DMS114 treated with DMSO at 0.1 percent for 48 hours (cell line): ENCODE measurements at regions not wholly inside any gene's neighbourhood (a gene's known extent, or its start where the extent isn't known, plus 50 kb on each side); places are given as distances from the start of the nearest gene placed in this dataset.

ENCODE experiments used
- DNase-seq: peaks from one replicate; lab custom pipeline; 2025; ENCODE audit not compliant: unreplicated experiment; lab: John Stamatoyannopoulos, UW

DNA sequence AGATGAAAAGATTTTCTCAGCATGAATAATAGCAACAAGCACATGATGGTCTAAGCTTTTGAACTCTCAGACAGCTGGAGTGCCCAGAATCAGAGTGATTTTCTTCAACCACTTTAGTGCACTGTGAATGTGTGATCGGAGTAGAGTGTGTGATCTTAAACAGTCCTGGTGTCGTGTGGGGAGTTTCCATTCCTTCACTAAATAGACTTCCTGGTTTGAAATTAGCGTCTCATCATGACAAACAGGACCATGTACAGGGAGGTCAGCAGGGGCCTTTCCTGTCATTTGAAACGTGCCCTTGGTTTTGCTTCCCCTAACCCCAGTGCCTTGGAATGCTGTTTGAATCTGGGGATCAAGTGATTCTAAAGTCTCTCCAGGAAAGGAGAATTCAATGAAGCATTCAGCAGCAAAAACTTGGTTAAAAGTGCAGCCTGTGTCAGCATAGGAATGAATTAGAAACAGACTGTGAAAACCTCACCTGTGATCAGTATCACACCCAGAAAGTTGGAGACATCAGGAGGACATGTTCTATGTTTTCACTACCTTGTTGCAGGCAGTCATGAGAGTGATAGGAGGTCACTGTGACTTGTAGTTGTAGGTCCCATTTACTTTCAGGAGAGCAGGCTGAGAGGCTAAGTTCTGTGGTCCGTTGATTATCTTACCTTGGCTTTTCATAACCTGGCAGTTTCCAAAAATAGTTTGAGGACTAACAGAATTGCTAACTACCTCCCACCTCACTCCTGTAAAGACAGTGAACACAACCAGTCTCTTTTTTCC lies 400.3 kb downstream of the MTX2 start:
- no peak for DNase-seq

DNA sequence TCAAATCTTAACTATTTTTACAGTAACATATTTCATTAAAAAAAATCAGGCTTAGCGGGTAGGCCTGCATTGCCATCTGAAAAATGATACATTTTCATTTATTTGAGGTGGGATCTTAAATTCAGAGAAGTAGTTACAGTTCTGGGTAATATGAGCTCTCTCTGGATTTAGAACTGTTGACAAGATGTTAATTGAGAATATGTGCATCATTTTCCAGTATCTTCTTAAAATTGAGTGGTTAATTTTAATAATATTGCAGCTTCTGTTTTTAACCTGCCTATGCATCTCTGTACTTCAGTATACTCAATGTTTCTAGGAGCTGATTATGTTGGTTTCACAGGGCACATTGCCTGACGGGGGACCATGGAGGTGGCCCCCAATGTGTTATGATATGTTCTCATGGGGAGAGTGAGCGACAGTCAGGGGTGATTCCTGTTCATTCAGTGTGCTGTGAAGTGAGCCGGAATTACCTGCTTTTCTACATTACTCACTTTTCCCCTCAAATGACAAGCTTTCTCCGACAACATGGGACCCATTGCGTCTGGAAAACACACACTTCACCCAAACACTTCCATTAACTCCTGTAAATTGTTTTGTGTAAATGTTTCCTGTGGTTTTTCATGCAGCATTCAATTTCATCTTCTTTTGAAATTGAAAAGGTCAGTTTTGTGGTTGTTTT lies 406.2 kb downstream of the MTX2 start:
- no peak for DNase-seq

GRCh38 chr2:176677746-176678265 lies 408.6 kb downstream of the MTX2 start:
- no peak for DNase-seq

GRCh38 chr2:176678571-176678970 lies 409.3 kb downstream of the MTX2 start:
- DNase-seq: no peak

- DNase-seq: no peak
Observed at GRCh38 chr2:176679061-176679669, 409.9 kb downstream of the MTX2 start.

DNA sequence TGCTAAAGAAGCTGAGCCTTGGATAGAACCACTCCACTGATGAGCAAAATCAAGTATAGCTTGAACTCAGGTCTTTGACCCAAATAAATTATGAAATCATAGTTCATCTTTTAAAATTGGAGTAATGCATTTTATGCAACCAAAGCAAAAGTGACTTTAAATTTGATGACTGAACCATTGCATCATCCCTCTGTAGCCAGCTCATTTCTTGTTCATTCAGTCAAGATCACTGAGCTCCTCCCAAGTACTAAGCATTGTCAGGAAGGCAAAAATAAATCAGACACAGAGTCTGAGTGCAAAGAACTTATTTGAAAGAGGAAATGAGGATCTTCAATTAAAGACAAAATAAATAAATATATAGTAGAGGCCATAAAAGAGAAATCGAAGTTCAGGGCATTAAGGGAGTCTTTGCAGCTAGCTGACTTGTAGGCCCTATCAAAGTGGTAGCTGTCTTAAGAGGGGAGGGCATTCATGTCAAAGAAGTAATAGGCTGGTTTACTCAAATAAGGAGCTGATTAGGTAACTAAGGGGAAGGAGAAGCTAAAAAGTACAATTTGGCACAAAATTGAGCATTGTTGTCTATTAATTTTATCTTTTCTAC lies 411.8 kb downstream of the MTX2 start:
- DNase-seq: no peak

GRCh38 chr2:176681584-176682115 lies 412.4 kb downstream of the MTX2 start:
- no peak for DNase-seq

DNA sequence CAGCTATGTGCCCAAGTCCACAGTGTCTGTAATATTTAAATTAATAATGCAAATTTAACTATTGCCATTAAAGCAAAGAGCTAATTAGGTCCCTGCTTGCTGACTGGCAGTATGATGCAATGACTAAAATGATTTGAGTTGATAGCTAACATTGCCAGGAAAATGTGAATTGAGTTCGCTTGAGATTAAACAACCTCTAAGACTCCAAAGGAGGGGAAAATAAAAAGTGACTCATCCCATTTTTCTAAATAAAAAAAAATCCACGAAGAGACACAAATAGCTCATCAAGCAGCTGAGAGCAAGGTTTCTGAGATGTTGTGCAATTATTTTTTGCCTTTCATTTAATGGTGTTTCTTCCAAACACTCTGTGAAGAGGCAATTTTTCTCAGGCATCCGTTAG lies 413.0 kb downstream of the MTX2 start:
- DNase-seq: no peak

GRCh38 chr2:176683618-176684111 lies 414.4 kb downstream of the MTX2 start:
- DNase-seq: no peak

- DNase-seq: no peak
Observed at GRCh38 chr2:176685908-176686307, 416.7 kb downstream of the MTX2 start.

DNA sequence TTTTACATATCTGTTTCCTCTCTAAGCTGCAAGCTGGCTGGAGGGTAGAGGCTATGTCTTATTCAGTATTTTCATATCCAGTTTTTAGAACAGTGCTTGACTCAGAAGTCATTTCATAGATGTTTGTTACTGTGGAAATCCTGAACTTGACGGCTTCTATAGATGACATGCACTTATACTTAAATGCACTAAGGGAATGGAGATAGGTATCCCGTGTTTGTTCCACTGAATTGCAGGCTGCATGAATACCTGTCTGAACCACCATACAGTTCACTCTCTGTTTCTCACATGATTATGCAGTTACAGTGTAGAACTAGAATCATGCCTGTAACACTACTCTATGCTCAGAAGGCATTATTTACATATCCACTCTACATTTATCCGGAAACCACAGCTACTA lies 417.1 kb downstream of the MTX2 start:
- DNase-seq: no peak

DNA sequence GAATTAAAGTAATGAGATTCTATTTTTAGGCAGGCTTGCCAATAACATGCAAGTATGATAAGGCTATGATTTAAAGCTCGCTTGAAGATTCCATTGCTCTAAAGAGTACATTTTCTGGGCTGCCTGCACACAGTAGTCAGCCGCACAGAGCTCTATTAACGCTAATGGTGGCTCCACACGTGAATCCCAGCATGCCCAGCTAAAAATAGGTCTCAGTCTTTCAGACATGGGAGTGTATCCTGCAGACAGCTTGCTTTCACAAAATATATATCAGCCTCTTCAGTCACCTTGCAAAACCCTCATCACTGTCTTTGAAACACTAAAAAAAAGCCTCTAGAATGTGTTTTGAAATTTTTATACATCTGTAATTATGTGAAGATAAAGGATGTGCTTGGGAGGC lies 418.1 kb downstream of the MTX2 start:
- no peak for DNase-seq

GRCh38 chr2:176687944-176688343 lies 418.7 kb downstream of the MTX2 start:
- no peak for DNase-seq

- no peak for DNase-seq
Observed at GRCh38 chr2:176689711-176690110, 420.5 kb downstream of the MTX2 start.

GRCh38 chr2:176691471-176691870 lies 422.2 kb downstream of the MTX2 start:
- no peak for DNase-seq

GRCh38 chr2:176692533-176692932 lies 423.3 kb downstream of the MTX2 start:
- no peak for DNase-seq

DNA sequence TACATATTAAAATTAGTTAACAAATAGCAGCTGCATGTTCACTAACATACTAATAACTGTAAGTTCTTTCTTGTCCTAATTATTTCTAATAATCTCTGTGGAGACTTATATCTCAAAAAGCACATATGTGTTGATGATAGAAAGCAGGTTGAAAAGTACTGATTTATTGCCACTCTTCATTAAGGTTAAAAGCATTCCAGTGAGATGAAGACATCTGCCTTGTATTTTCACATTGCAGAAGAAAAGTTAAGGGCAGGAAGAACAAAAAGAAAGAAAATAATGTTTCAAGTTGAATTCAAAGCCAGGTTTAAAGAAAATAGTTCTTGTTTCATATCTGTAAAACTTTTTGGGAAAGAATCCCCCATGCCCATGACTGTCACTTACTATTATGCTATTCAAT lies 429.9 kb downstream of the MTX2 start:
- DNase-seq: no peak

GRCh38 chr2:176699644-176700043 lies 430.4 kb downstream of the MTX2 start:
- DNase-seq: no peak

DNA sequence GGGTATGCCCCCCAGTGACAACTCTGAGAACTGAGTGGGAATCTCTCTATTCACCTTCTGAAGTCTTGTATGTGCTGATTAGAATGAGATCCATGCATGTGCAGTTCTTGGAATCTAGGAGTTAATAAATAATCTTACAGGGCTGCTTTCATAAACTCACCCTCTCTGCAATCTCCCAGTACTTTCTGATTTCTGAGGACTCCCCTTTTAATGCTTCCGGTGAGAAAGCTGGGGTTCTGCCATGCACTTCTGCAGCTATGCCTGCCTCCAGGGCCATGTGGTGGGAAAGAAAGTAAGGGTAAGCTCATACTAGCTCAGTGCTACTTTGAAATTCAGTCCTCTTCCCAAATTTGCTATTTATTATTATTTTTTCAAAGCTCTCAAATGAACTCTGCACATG lies 432.9 kb downstream of the MTX2 start:
- no peak for DNase-seq

DNA sequence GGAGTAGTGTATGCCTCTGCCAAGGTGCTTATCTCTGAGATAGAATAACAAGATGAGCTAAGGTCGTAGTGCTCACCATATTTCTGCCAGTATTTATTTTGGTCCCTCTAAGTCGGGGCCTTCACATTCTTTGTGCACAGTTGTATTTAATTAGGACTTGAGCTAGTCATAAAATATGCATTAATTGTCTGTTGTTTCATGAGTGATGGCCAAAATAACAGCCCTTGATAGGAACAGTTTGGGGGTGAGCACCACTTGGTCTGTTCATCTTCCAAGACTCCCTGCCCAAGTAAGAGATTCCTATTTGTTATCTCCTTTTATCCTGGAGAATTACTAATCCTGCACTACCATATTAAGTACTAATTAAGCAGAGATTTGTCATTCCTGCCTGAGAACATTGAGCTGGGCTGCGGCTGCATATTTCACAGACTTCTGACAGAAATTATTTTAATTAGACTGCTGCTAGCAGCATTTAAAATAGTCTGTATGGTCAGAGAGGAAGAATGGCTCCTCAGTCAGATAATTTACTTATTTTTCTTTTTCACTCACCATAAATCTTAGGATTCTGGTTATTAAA lies 435.1 kb downstream of the MTX2 start:
- no peak for DNase-seq
